Neural cell (in vitro differentiated cells): ENCODE measurements at regions not wholly inside any gene's neighbourhood (a gene's known extent, or its start where the extent isn't known, plus 50 kb on each side); places are given as distances from the start of the nearest gene placed in this dataset.

Source experiments
- CTCF ChIP-seq: fragments of 450-650 bp; IDR thresholded peaks from 2 replicates; pipeline ENCODE4 v1.5.1; 2014; ENCODE audit warnings: antibody characterized with exemption, mild to moderate bottlenecking, moderate library complexity; ENCODE audit not compliant: poor library complexity, severe bottlenecking
- EP300 ChIP-seq: fragments of 450-650 bp; conservative IDR thresholded peaks from 2 replicates; pipeline ENCODE4 v1.6.1; 2014; ENCODE audit warnings: antibody characterized with exemption, mild to moderate bottlenecking, moderate library complexity; ENCODE audit not compliant: poor library complexity, severe bottlenecking
- EZH2 ChIP-seq: fragments of 200-600, 300-800 bp; shearing (Covaris generic), sonication (generic); IDR thresholded peaks from 2 replicates; pipeline ENCODE4 v1.6.1; 2014; ENCODE audit warnings: antibody characterized with exemption, low read length, borderline replicate concordance, mild to moderate bottlenecking; ENCODE audit not compliant: insufficient read depth, poor library complexity, severe bottlenecking
- MXI1 ChIP-seq: fragments of 450-650 bp; conservative IDR thresholded peaks from 2 replicates; pipeline ENCODE4 v1.6.1; 2014; ENCODE audit warnings: antibody characterized with exemption, mild to moderate bottlenecking; ENCODE audit not compliant: poor library complexity, severe bottlenecking
- POLR2AphosphoS5 ChIP-seq: IDR thresholded peaks from 2 replicates; pipeline ENCODE4 v1.6.1; 2012
- REST ChIP-seq: IDR thresholded peaks from 2 replicates; pipeline ENCODE4 v1.6.1; 2012; ENCODE audit warnings: borderline replicate concordance

DNA sequence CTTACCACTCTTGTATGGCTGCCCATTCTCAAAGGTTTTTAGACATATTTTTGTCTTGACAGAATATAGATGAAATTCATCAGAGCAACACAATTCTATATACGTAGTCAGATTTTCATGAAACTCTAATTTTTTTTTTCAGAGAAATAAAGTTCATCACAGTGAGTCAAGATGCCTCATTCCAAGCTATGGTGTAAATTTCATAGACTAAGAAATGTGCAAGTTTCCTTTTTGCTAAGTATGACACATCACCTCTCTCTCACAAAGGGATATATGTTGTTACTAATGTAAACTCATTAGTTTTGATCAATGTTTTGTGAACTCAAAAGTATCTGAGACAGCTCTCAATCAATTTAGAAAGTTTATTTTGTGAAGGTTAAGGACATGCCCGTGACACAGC is 60.4 kb upstream of the ATXN3L start:
- no peak for TF ChIP-seq REST
- TF ChIP-seq EP300, result no peak
- no peak for TF ChIP-seq POLR2AphosphoS5
- TF ChIP-seq CTCF, result no peak
- TF ChIP-seq EZH2, result no peak
- TF ChIP-seq MXI1, result no peak
